NCI-H2081 (cell line): ENCODE measurements at regions not wholly inside any gene's neighbourhood (a gene's known extent, or its start where the extent isn't known, plus 50 kb on each side); places are given as distances from the start of the nearest gene placed in this dataset.
A peak's percentile ranks its signal among the peaks of the same experiment; 100 is the strongest.

ENCODE experiments used
- DNase-seq, 2 experiments: peaks; one replicate each; lab custom pipeline; 2025; lab: John Stamatoyannopoulos, UW

DNA sequence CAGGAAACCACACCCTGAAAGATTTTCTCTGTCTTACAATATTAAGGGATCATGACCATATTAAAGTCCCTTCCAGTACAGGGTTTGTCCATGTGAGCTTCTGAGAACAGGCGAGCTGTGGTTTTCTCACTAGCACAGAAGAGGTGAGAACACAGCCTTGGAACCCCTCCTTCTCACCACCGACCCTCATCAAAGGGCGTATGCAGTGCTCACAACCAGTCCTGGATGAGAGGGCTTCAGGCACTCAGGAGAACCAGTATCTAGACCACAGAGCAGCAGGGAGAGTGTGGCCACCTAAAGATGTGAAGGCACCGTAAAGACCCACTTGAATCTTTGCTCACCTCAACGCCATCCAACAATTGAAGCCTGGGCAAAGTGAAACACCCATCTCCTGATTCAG is 397.0 kb downstream of the ETS1 start:
- DNase-seq = no peak

GRCh38 chr11:128189823-128190222 is 397.5 kb downstream of the ETS1 start:
- no peak for DNase-seq

DNA sequence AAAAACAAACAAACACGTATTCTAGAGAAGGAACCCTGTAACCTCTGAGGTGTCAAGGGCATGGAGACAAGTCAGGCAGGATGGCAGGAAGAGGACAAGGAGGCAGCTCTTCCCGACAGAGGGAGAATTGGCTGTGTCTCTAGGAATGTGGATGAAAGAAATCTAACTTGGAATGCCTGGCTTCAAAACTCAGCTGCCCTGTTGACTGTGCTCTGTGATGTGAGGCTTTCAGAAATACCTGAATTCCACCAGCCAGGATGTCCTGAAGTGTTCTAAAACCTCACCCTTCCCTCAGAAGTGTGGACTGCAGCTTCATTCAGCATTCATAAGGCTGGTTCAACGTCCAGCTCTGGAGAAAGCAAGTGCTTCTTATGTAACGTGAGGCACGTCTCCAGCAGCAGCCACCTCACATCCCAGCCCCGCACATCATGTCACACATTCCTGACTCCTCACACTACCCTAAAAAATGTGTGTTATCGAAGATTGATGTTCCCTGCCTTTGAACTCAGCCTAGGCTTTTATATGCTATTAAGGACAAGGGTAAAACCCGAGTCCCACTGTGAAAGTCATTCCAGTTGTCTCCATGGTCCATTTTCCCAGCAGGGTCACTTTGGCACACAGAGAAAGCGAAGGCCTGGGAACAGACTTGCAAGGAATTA is 398.9 kb downstream of the ETS1 start:
- no peak for DNase-seq

- peak in 1 of 2 experiments; percentile 41 for DNase-seq
Observed at GRCh38 chr11:128187835-128188234, 399.5 kb downstream of the ETS1 start.

GRCh38 chr11:128187377-128187776 is 400.0 kb downstream of the ETS1 start:
- no peak for DNase-seq

- no peak for DNase-seq
Observed at GRCh38 chr11:128184981-128185380, 402.4 kb downstream of the ETS1 start.

DNA sequence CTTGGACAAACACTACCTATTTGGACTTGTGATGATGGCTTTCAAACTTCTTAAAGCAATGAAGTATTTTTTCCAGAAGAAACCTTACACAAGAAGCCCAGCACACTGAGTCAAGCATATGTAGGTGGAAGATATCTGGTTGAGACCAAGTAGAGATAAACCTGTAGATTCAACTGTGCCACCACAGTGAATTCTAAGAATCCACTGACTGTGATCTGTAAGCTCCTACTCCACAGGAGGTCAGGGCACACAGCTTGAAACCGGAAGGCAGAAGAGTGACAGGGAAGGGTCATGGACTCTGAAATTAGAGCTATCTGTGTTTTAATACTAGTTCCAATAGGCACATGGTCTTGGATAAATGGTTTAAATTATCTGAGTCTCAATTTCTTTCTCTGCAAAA is 404.5 kb downstream of the ETS1 start:
- no peak for DNase-seq

DNA sequence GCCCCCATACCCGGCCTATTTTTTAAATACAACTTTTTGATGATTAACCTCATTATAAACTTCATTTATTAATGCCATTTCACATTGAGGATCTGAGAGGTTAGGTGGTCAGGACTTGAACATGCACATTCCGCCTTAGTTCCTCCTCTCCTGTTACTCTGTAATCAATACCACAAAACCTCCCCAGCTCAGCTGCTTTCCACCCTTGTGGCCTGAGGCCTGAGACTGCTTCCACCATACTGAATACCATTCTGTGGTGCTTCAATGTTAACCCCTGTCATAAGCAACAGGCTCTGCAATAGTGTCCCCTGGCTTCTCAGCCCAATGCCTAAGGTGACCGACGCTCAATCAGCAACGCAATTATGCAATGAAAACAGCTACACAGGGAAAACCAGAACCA is 405.4 kb downstream of the ETS1 start:
- DNase-seq = no peak

- no peak for DNase-seq
Observed at GRCh38 chr11:128181088-128181480, 406.3 kb downstream of the ETS1 start.

- peak in 1 of 2 experiments; percentile 15 for DNase-seq
Observed at GRCh38 chr11:128180441-128181087, 406.8 kb downstream of the ETS1 start.

- no peak for DNase-seq
Observed at GRCh38 chr11:128179512-128179911, 407.8 kb downstream of the ETS1 start.

DNA sequence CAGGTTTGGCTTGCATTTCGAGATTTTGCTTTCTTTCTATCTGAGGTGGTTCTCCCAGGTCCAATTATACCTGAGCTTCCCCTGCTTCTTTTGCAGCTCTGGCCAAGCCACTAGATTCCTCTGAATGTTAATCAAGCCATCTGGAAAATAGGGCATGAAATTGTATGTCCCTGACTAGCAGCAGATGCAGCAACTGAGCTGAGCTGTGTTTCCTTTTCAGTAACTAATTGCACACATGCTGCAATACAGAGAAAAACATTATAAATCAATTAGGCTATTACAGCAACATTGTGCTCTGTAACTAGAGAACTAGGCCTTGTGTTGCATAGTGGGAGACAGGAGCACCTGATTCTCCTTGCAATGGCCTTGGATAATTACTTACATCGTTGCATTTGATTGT is 408.3 kb downstream of the ETS1 start:
- peak; percentile 45 to 77 for DNase-seq

- no peak for DNase-seq
Observed at GRCh38 chr11:128174465-128175291, 412.7 kb downstream of the ETS1 start.

DNA sequence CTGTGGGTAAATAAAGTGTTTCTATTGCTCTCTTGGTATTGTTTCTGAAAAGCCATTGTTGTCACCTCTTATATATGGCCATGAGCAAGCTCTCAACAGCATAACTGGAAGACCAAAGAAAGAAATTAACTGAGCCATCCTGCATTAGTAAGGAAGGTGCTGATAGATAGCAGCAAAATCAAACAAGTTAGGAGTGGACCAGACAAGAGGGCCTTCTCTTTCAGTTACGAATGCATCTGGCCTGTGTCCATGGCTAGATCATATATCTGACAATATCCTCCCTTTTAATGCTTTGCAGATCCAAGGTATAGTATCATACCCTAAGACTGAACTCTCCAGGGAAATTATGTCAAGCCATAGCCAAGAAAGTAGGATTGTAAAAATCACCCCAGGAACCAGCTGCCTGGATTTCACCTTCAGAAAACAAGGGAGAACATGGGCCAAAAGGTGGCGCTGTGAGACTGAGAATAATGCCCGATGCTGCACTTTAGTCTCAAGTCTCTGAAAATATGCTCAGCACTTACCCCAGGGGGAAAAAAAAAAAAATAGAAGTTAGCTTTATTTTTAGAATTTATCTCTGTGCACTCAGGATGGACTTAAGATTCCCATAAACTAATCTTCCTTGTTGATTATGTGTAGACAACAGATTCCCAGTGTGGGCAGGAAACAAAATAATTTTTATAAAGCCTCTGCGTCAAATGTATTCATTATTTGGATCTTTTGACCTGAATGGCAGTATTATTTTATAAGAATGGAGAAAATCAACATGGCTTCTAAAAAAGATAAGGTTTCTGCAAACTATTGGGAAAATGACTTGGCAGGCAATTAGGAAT is 415.1 kb downstream of the ETS1 start:
- peak; percentile 79 to 84 for DNase-seq

GRCh38 chr11:128171506-128171905 is 415.9 kb downstream of the ETS1 start:
- peak in 1 of 2 experiments; percentile 7 for DNase-seq

DNA sequence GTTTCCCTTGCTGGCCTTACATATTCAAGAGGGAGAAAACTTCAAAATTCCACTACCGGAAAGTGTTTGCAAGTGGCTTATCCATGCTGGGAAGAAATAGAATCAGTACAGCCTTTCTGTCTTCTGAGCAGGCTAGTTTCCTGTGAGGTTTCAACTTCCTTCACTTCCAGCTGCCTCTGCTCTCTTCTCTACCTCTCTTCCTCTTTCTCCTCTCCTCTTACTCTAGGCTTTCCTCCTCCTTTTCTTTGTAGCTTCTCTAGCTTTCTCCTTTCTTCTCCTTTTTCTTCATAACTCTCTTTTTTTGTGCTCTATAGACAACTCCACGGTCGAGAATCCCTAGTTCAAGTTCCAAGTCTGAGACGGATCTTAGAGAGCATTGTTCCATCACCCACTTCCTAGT is 421.8 kb downstream of the ETS1 start:
- no peak for DNase-seq

DNA sequence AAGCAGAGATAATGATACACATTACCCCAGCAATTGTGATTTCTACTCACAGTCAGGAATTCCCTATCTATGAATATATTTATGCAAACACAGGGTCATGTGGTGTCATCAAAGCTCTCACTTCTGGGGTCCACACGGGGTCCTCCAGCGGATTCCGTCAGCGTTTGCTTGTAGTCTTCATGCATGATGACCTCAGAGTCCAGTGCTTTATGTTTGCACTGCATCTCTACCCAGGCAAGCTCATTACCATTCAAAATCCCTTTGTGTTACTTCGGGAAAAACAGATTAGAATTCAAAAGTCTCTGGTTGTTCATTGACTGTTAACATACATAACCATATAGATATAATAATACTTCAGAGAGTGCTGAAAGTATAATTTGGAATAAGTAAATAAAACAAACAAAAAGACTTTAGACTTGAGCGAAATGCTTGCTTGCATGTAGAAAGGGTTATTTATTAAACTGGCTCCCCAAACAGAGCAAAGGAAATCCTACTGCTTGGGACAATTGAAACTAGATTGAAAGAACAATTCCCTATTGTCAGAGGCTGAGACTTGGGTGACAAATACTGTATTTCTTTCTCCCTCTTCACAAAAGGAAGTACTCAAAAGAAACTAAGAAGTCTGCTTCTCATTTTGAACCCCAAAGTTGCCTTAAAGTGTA is 423.1 kb downstream of the ETS1 start:
- no peak for DNase-seq

DNA sequence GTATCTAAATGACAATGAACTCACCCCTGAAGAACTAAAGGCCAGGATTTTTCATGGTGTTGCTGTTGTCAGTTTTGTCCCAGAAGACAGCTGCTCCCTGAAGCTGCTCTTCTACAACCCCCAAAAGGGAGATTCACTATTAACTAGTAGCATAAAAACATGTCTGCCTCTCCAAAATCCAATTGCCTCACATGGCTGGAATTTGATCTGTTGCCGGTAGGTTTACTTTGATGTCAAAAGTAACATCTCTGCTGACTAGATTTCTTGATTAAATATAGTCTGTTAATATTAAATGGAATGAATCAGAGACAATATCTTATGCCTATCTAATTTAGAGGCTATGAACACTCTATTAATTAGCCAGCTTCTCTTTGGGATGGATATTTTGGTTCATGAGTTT is 425.4 kb downstream of the ETS1 start:
- no peak for DNase-seq

GRCh38 chr11:128161436-128161835 is 425.9 kb downstream of the ETS1 start:
- no peak for DNase-seq

DNA sequence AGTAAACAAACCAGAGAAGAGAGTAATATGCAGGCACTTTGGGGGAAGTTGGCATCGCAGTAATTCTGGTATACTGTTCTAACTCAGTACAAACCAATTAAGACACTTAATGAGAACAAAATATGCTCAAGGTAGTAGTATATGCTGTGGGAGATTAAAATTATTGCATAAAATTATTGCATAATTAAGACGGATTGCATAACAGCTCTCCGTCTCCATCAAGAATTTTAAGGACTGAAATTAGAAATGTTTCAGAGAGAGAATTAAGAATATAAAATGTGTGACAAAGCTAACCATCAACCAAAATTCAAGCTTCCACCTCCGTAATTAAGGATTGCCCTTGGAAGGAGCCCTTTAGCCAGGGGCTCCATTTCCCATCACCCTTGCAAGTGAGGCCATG is 428.5 kb downstream of the ETS1 start:
- DNase-seq = no peak

- peak; percentile 81 to 86 for DNase-seq
Observed at GRCh38 chr11:128157423-128158298, 429.7 kb downstream of the ETS1 start.
